ENCODE measurements at regions not wholly inside any gene's neighbourhood (a gene's known extent, or its start where the extent isn't known, plus 50 kb on each side); places are given as distances from the start of the nearest gene placed in this dataset.

DNA sequence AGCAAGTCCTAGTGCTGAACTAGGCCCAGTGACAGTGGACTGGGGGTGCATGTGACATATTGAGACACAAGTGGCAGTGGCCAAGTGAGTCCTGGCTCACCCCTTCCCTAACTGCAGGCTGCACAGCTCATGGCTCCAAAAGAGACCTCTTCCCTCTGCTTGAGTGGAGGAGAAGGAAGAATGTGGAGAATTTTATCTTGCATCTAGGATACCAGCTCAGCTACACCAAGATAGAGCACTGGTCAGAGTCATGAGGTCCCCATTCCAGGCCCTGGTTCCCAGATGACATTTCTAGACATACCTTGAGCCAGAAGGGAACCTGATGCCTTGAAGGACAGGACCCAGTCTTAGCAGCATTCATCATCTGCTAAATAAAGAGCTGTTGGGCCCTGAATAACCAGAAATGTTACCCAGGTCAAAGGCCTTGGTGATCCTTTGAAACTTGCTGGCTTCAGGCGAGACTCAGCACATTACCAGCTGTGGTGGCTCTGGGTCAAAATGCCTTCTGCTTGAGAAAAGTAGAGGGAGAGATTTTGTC lies 114.5 kb downstream of the CDC14C start:
- Histone ChIP-seq H3K27ac (no peak overlapping the region), H3K4me3 (no peak overlapping the region), H3K4me1 (no peaks in the 10 kb centered on the region), H3K36me3 (no peaks in the 10 kb centered on the region), H3K27me3 (no peaks in the 10 kb centered on the region), H3K9me3 (no peaks in the 10 kb centered on the region)
- DNase-seq (ENCODE audit: extremely low spot score in 2 of 2): no peak
- intact Hi-C loops (cut with DNase I): no loop called here
- TF ChIP-seq POLR2AphosphoS5 (IDR thresholded peaks at IDR 0.05; ENCODE audit: insufficient read depth in 1 of 2, low read depth in 1 of 2) (no peak), POLR2A (IDR thresholded peaks at IDR 0.05) (no peak)

DNA sequence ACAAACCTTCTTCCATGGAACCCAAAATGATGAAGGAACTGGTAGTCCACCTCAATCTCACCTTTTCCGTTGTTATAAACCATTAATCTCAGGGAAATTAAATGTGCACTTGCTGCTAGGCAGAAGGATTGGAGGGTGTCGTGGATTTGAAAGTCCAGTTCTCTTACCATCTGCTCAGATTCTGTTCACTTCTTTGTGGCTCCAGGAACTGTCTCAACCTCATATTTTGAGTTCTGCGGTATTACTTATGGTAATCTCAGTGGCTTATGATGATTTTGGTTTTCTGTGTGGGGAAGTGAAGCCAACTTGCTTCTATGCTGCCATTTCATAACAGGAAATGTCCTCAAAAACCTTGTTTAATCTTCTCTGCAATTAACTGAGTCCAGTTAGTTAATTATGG lies 136.4 kb downstream of the CDC14C start:
- H3K4me3 ChIP-seq: no peak overlapping the region
- H3K27me3 ChIP-seq: no peaks in the 10 kb centered on the region
- H3K27ac ChIP-seq: no peak overlapping the region
- no peak for DNase-seq (ENCODE audit: extremely low spot score in 2 of 2)
- intact Hi-C loops (cut with DNase I): no loop called here
- no peak for TF ChIP-seq POLR2A (IDR thresholded peaks at IDR 0.05)
- TF ChIP-seq, protein P1, sequence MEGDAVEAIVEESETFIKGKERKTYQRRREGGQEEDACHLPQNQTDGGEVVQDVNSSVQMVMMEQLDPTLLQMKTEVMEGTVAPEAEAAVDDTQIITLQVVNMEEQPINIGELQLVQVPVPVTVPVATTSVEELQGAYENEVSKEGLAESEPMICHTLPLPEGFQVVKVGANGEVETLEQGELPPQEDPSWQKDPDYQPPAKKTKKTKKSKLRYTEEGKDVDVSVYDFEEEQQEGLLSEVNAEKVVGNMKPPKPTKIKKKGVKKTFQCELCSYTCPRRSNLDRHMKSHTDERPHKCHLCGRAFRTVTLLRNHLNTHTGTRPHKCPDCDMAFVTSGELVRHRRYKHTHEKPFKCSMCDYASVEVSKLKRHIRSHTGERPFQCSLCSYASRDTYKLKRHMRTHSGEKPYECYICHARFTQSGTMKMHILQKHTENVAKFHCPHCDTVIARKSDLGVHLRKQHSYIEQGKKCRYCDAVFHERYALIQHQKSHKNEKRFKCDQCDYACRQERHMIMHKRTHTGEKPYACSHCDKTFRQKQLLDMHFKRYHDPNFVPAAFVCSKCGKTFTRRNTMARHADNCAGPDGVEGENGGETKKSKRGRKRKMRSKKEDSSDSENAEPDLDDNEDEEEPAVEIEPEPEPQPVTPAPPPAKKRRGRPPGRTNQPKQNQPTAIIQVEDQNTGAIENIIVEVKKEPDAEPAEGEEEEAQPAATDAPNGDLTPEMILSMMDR (IDR thresholded peaks at IDR 0.05): no peak
- no peak for TF ChIP-seq POLR2AphosphoS5 (IDR thresholded peaks at IDR 0.05; ENCODE audit: insufficient read depth in 1 of 2, low read depth in 1 of 2)
- H3K36me3 ChIP-seq: no peaks in the 10 kb centered on the region
- no peaks in the 10 kb centered on the region for H3K9me3 ChIP-seq
- no peaks in the 10 kb centered on the region for H3K4me1 ChIP-seq

DNA sequence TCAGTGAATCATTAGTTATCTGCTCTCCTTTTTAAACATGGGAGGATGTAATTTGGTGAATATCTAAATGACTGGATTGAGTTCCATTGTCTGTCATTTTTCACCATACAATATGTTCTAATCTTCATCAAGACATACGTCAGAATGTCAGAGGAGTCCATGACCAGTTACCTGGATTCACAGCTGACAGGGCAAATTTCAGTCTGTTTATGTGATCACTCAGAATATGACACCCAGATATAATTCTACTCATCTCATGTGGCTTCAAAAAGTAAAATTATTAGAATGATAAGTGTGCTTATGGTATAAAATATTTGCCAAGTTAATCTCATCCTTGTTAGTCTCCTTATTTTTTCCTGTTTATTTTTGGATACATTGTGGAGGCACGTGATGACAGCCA lies 150.2 kb downstream of the CDC14C start:
- H3K27ac ChIP-seq: no peak overlapping the region
- DNase-seq (ENCODE audit: extremely low spot score in 2 of 2): no peak
- H3K9me3 ChIP-seq: no peaks in the 10 kb centered on the region
- TF ChIP-seq POLR2AphosphoS5 (IDR thresholded peaks at IDR 0.05; ENCODE audit: insufficient read depth in 1 of 2, low read depth in 1 of 2) (no peak), POLR2A (IDR thresholded peaks at IDR 0.05) (no peak)
- TF ChIP-seq, protein P1 (IDR thresholded peaks at IDR 0.05): no peak
- H3K36me3 ChIP-seq: no peaks in the 10 kb centered on the region
- H3K27me3 ChIP-seq: no peaks in the 10 kb centered on the region
- H3K4me3 ChIP-seq: no peak overlapping the region
- intact Hi-C loops (cut with DNase I): no loop called here
- no peaks in the 10 kb centered on the region for H3K4me1 ChIP-seq

DNA sequence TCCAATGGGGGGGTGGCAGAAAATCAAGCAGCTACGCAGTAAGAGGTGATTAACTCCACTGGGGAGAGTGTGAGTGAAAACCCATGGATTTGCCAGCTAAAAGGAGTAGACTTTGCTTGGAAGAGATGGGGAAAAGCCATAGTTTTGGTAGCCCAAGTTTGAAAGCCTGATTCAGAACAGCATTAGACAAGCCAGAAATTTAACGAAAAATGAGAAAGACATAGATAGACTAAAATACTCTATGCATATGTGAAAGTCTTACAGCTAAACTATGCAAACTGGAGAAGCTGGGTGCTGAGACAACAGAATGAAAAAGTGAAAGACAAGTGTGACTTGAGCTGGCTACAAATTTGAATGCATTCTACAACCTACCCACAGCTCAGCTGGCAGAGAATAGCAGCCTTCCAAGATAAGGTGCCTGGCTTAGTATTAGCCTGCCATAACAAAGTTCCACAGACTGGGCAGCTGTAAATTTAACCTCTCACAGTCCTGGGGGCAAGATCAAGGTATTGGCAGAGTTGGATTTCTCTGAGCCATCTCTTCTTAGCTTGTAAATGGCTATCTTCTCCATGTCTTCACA lies 156.6 kb downstream of the CDC14C start:
- no peak for TF ChIP-seq POLR2AphosphoS5 (IDR thresholded peaks at IDR 0.05; ENCODE audit: insufficient read depth in 1 of 2, low read depth in 1 of 2)
- no peak for TF ChIP-seq POLR2A (IDR thresholded peaks at IDR 0.05)
- TF ChIP-seq, protein P1 (IDR thresholded peaks at IDR 0.05): no peak
- H3K9me3 ChIP-seq: no peaks in the 10 kb centered on the region
- no peak overlapping the region for H3K27ac ChIP-seq
- no peaks in the 10 kb centered on the region for H3K36me3 ChIP-seq
- intact Hi-C loops (cut with DNase I): no loop called here
- H3K4me3 ChIP-seq: no peak overlapping the region
- no peaks in the 10 kb centered on the region for H3K27me3 ChIP-seq
- DNase-seq (ENCODE audit: extremely low spot score in 2 of 2): no peak
- no peaks in the 10 kb centered on the region for H3K4me1 ChIP-seq

DNA sequence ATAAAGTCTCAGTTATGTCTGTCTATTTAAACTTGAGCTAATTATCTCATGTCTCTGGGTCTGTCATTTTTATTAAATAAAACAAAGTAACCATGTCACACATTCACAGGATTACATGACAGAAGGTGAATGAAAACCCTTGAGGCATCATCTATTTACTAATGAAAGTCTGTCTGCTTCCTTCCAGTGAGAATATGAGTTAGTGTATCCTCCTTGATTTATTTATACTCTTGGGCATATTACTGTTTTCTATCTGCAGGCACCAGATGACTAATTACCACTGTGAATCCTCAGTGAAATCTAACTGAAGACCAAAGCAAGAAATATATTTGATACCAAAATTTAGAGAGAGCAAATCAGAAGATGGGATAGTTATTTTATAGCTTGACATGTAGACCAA lies 163.7 kb downstream of the CDC14C start:
- DNase-seq (ENCODE audit: extremely low spot score in 2 of 2): no peak
- intact Hi-C loops (cut with DNase I): no loop called here
- H3K4me3 ChIP-seq: no peak overlapping the region
- H3K4me1 ChIP-seq: no peaks in the 10 kb centered on the region
- no peak overlapping the region for H3K27ac ChIP-seq
- no peaks in the 10 kb centered on the region for H3K36me3 ChIP-seq
- no peaks in the 10 kb centered on the region for H3K27me3 ChIP-seq
- TF ChIP-seq, protein P1 (IDR thresholded peaks at IDR 0.05): no peak
- no peak for TF ChIP-seq POLR2AphosphoS5 (IDR thresholded peaks at IDR 0.05; ENCODE audit: insufficient read depth in 1 of 2, low read depth in 1 of 2)
- TF ChIP-seq POLR2A (IDR thresholded peaks at IDR 0.05): no peak
- no peaks in the 10 kb centered on the region for H3K9me3 ChIP-seq
